HL-60 (cell line): ENCODE measurements at regions not wholly inside any gene's neighbourhood (a gene's known extent, or its start where the extent isn't known, plus 50 kb on each side); places are given as distances from the start of the nearest gene placed in this dataset.
"Not testable (repeated sequence)": the region's sequence is repeated elsewhere in the genome, so short reads cannot be mapped to it uniquely, and the experiment has no call there.

Experiments
- CTCF ChIP-seq: IDR thresholded peaks from one replicate; pipeline ENCODE4 v1.5.1; 2011; ENCODE audit warnings: low read length, control low read depth, inconsistent platforms; ENCODE audit not compliant: insufficient read depth
- REST ChIP-seq: IDR thresholded peaks from 2 replicates; pipeline ENCODE4 v1.6.1; 2012; ENCODE audit warnings: low read depth; ENCODE audit not compliant: insufficient replicate concordance
- SPI1 ChIP-seq: IDR thresholded peaks from 2 replicates; pipeline ENCODE4 v1.6.1; 2012; ENCODE audit warnings: low read depth, mild to moderate bottlenecking, borderline replicate concordance

- TF ChIP-seq CTCF, REST, SPI1: not testable (repeated sequence)
Observed at GRCh38 chr1:242923603-242924002, 331.5 kb downstream of the CEP170 start.
